ENCODE measurements at regions not wholly inside any gene's neighbourhood (a gene's known extent, or its start where the extent isn't known, plus 50 kb on each side); places are given as distances from the start of the nearest gene placed in this dataset.

DNA sequence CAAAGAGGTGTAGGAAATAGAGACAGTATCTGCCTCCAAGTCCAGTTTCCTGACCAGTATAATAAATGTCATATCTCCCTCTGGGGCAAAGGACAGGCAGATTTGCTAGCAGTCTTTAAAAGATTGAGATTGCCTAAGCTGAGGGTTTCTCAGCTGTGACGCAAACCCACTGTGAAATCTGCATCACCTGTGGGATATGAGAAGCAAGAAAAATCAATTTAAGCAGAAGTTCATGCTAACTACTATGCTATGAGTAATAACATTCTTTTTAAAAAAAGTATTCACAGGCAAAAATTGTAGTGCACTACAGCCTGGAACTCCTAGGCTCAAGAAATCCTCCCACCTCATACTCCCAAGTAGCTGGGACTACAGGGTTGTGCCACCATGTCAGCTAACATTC lies 168.1 kb upstream of the POC5 start:
- no peaks in the 10 kb centered on the region for H3K79me2 ChIP-seq (ENCODE audit: control insufficient read depth, insufficient read depth, low read length)
- ChIA-PET POLR2A (no interaction called here), RAD21 (ENCODE audit: unreplicated experiment) (interaction anchor here (0.7 to 3.0 kb wide), 12 partner anchors 37 to 699 kb away, joined by 3 to 22 read pairs (median 4); no protein-coding TSS in a partner anchor), SMC1A (ENCODE audit: uncharacterized antibody, unreplicated experiment) (interaction anchor here (0.8 to 3.5 kb wide), 10 partner anchors 19 to 424 kb away, joined by 3 to 25 read pairs (median 3); no protein-coding TSS in a partner anchor), CTCF (interaction anchor here (0.6 to 3.4 kb wide), 13 partner anchors 10 to 755 kb away, joined by 3 to 24 read pairs (median 5); no protein-coding TSS in a partner anchor)
- no peaks in the 10 kb centered on the region for H3K4me1 ChIP-seq (ENCODE audit: control insufficient read depth, insufficient read depth, low read length)
- no peaks in the 10 kb centered on the region; the same call in 2 of the 3 replicates for H3K9me3 ChIP-seq (replicated peaks; ENCODE audit: control insufficient read depth, insufficient read depth, low read length)
- H3K4me2 ChIP-seq (ENCODE audit: control insufficient read depth, insufficient read depth): no peak overlapping the region
- in situ Hi-C loops (cut with MboI) (no loop called here), intact Hi-C loops (cut with micrococcal nuclease; ENCODE audit: unreplicated experiment) (loop anchor here (10.0 kb wide), 1 partner anchor 151 kb away; no protein-coding TSS in a partner anchor)
- TF ChIP-seq RAD51 (IDR thresholded peaks at IDR 0.05) (no peak), SREBF1 (IDR thresholded peaks at IDR 0.05; ENCODE audit: low read length) (no peak), TCF7 (IDR thresholded peaks at IDR 0.05; ENCODE audit: borderline replicate concordance) (no peak), JUNB (IDR thresholded peaks at IDR 0.05) (peak; percentile 48), PAX5 (IDR thresholded peaks at IDR 0.05; ENCODE audit: borderline replicate concordance, low read depth, low read length) (no peak), HSF1 (IDR thresholded peaks at IDR 0.05; ENCODE audit: low read depth, low read length) (no peak), CHD2 (IDR thresholded peaks at IDR 0.05; ENCODE audit: borderline replicate concordance, low read depth, low read length) (no peak), MTA2 (IDR thresholded peaks at IDR 0.05; ENCODE audit: low read depth) (no peak), CREB1 (IDR thresholded peaks at IDR 0.05; ENCODE audit: low read depth) (peak; percentile 47; the same call in 1 of the 2 replicates), SUZ12 (IDR thresholded peaks at IDR 0.05; ENCODE audit: unreplicated experiment) (no peak)
- ATAC-seq (no peak), DNase-seq (ENCODE audit: low read depth, low spot score) (no peak), FAIRE-seq (no peak)
- no peak overlapping the region for H3K27ac ChIP-seq (ENCODE audit: control insufficient read depth, insufficient read depth)
- BruUV-seq (replicated peaks): no TSS peak
- no peak overlapping the region for H3K9ac ChIP-seq (ENCODE audit: control insufficient read depth, insufficient read depth, low read length)
- H3K36me3 ChIP-seq (ENCODE audit: control insufficient read depth in 2 of 2, insufficient read depth in 2 of 2, low read length in 1 of 2): no peaks in the 10 kb centered on the region
- no peaks in the 10 kb centered on the region for H3K27me3 ChIP-seq (replicated peaks in 1 of 2; ENCODE audit: control insufficient read depth in 2 of 2, insufficient read depth in 2 of 2, low read length in 1 of 2)
- H2AFZ ChIP-seq (ENCODE audit: control insufficient read depth, low read depth, low read length): no peak overlapping the region
- H3K4me3 ChIP-seq: no peak overlapping the region
- 64% methylated on average over 1 of the region's 1 CpG for WGBS (ENCODE audit: insufficient coverage, insufficient replicate concordance, low lambda C conversion rate, missing lambda C conversion rate)
- no peaks in the 10 kb centered on the region for H4K20me1 ChIP-seq (ENCODE audit: control insufficient read depth, insufficient read depth)
